Panc1 (cell line): ENCODE measurements at regions not wholly inside any gene's neighbourhood (a gene's known extent, or its start where the extent isn't known, plus 50 kb on each side); places are given as distances from the start of the nearest gene placed in this dataset.
"Not testable (repeated sequence)": the region's sequence is repeated elsewhere in the genome, so short reads cannot be mapped to it uniquely, and the experiment has no call there.

Source experiments
- ATAC-seq: fragments of 200-7000 bp; cut with Tn5 transposase; 2 replicates; pipeline ENCODE4 v1.9.1; 2020; ENCODE audit warnings: mild to moderate bottlenecking, moderate library complexity
- BruUV-seq: library from RNA; stranded (reverse); fragments of 400-500 nt; replicated peaks from 2 replicates; lab custom pipeline; 2021; lab: Mats Ljungman, UMichigan
- CTCF ChIA-PET: fragments of 300-600 bp; sonication (Branson Sonifier 250); formaldehyde crosslinking; loops from one replicate; lab custom pipeline; 2022; ENCODE audit warnings: antibody characterized with exemption; lab: Charles Lee
- POLR2A ChIA-PET: fragments of 300-600 bp; sonication (Branson Sonifier 250); formaldehyde crosslinking; loops from one replicate; lab custom pipeline; 2022; ENCODE audit warnings: antibody characterized with exemption; lab: Charles Lee
- DNase-seq: peaks from one replicate; pipeline ENCODE4 v3.0.0-alpha.2; 2010; ENCODE audit warnings: low read depth, low spot score
- H3K27ac ChIP-seq: 2 replicates; pipeline ENCODE4 v1.5.1; 2011; ENCODE audit warnings: mild to moderate bottlenecking, low read length, inconsistent platforms
- H3K27me3 ChIP-seq: fragments of 200-500 bp; sonication (Bioruptor generic); 2 replicates; pipeline ENCODE4 v1.6.0; 2014; ENCODE audit warnings: low read length, inconsistent platforms; ENCODE audit not compliant: control insufficient read depth, insufficient read depth
- H3K36me3 ChIP-seq: fragments of 200-500 bp; sonication (Bioruptor generic); 2 replicates; pipeline ENCODE4 v1.5.1; 2014; ENCODE audit warnings: inconsistent platforms, mild to moderate bottlenecking, low read length, moderate library complexity; ENCODE audit not compliant: control insufficient read depth, insufficient read depth
- H3K4me1 ChIP-seq: 2 replicates; pipeline ENCODE4 v1.5.1; 2011; ENCODE audit warnings: inconsistent platforms, mild to moderate bottlenecking, low read length, moderate library complexity; ENCODE audit not compliant: control insufficient read depth, insufficient read depth
- H3K4me3 ChIP-seq, 2 experiments: 2 replicates each; pipeline ENCODE4 v1.5.1; 2011 to 2012; ENCODE audit warnings: low read depth in 2 of 2, low read length in 2 of 2, mild to moderate bottlenecking in 2 of 2, inconsistent platforms in 1 of 2, moderate library complexity in 1 of 2
- H3K9me3 ChIP-seq: fragments of 200-500 bp; sonication (Bioruptor generic); 2 replicates; pipeline ENCODE4 v1.5.1; 2014; ENCODE audit warnings: low read depth, mild to moderate bottlenecking, inconsistent platforms, low read length, moderate library complexity; ENCODE audit not compliant: control insufficient read depth, insufficient read depth
- POLR2AphosphoS5 ChIP-seq: IDR thresholded peaks from 2 replicates; pipeline ENCODE4 v1.6.1; 2012; ENCODE audit warnings: mild to moderate bottlenecking, low read depth, low read length, moderate library complexity
- SIN3A ChIP-seq: IDR thresholded peaks from 2 replicates; pipeline ENCODE4 v1.6.1; 2012; ENCODE audit warnings: low read depth, mild to moderate bottlenecking, low read length, moderate library complexity, borderline replicate concordance; ENCODE audit not compliant: insufficient read depth
- TCF7L2 ChIP-seq: IDR thresholded peaks from 2 replicates; pipeline ENCODE4 v1.6.1; 2011; ENCODE audit warnings: mild to moderate bottlenecking, low read depth, low read length, inconsistent platforms
- in situ Hi-C: cut with HindIII; loops from 2 replicates; pipeline ENCODE4 v1.10.0; 2016; ENCODE audit warnings: low sequenced_read_pairs, low pct_unique_long_range_greater_than_20kb
- intact Hi-C: fragments of 100-400 bp; cut with micrococcal nuclease; formaldehyde crosslinking; loops from one replicate; pipeline ENCODE4 v1.10.0; 2022; ENCODE audit not compliant: unreplicated experiment
- TF ChIP-seq, protein P1 (sequence below): fragments of 450-650 bp; IDR thresholded peaks from 2 replicates; pipeline ENCODE4 v1.5.1; 2017; ENCODE audit warnings: mild to moderate bottlenecking
- TF ChIP-seq, protein P2 (sequence below), 2 experiments: IDR thresholded peaks; 2 replicates each; pipeline ENCODE4 v1.6.1; 2011 to 2012; ENCODE audit warnings: low read depth in 2 of 2, control low read depth in 1 of 2, low read length in 1 of 2, mild to moderate bottlenecking in 1 of 2, moderate library complexity in 1 of 2; ENCODE audit not compliant: insufficient read depth in 1 of 2

DNA sequence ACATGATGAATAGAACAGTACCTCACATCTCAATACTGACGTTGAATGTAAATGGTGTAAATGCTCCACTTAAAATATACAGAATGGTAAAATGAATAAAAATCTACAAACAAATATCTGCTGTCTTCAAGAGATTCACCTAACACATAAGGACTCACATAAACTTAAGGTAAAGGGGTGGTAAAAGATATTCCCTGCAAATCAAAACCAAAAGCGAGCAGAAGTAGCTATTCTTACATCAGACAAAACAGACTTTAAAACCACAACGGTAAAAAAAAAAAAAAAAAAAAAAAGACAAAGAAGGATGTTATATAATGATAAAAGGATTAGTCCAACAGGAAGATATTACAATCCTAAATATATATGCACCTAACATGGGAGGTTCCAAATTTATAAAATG is 214.0 kb upstream of the MAST4 start:
- ChIA-PET POLR2A (interaction anchor here (0.6 kb wide), 1 partner anchor 1105 kb away, joined by 15 read pairs; no protein-coding TSS in a partner anchor), CTCF (no interaction called here)
- TF ChIP-seq TCF7L2: no peak
- TF ChIP-seq, protein P1, sequence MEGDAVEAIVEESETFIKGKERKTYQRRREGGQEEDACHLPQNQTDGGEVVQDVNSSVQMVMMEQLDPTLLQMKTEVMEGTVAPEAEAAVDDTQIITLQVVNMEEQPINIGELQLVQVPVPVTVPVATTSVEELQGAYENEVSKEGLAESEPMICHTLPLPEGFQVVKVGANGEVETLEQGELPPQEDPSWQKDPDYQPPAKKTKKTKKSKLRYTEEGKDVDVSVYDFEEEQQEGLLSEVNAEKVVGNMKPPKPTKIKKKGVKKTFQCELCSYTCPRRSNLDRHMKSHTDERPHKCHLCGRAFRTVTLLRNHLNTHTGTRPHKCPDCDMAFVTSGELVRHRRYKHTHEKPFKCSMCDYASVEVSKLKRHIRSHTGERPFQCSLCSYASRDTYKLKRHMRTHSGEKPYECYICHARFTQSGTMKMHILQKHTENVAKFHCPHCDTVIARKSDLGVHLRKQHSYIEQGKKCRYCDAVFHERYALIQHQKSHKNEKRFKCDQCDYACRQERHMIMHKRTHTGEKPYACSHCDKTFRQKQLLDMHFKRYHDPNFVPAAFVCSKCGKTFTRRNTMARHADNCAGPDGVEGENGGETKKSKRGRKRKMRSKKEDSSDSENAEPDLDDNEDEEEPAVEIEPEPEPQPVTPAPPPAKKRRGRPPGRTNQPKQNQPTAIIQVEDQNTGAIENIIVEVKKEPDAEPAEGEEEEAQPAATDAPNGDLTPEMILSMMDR: no peak
- BruUV-seq: no TSS peak
- DNase-seq (no peak), ATAC-seq (no peak)
- H3K27ac ChIP-seq: no peak overlapping the region
- H3K27me3 ChIP-seq: no peaks in the 10 kb centered on the region
- no peaks in the 10 kb centered on the region for H3K36me3 ChIP-seq
- no peaks in the 10 kb centered on the region for H3K9me3 ChIP-seq
- intact Hi-C loops (no loop called here), in situ Hi-C loops (no loop called here)
- H3K4me3 ChIP-seq: no peak overlapping the region
- H3K4me1 ChIP-seq: no peaks in the 10 kb centered on the region

DNA sequence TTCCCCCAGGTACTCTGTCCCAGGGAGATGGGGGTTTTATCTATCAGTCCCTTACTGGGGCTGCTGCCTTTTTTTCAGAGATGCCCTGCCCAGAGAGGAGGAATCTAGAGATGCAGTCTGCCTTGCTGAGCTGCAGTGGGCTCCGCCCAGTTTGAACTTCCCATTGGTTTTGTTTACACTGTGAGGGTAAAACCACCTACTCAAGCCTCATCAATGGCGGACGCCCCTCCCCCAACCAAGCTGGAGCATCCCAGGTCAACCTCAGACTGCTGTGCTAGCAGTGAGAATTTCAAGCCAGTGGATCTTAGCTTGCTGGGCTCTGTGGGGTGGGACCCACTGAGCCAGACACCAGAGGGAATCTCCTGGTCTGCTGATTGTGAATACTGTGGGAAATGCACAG is 191.0 kb upstream of the MAST4 start:
- H3K4me1 ChIP-seq, in situ Hi-C loops, H3K36me3 ChIP-seq, ATAC-seq, H3K27ac ChIP-seq, H3K27me3 ChIP-seq, intact Hi-C loops, DNase-seq, H3K4me3 ChIP-seq, CTCF ChIA-PET, H3K9me3 ChIP-seq, BruUV-seq, POLR2A ChIA-PET: not testable (repeated sequence)

DNA sequence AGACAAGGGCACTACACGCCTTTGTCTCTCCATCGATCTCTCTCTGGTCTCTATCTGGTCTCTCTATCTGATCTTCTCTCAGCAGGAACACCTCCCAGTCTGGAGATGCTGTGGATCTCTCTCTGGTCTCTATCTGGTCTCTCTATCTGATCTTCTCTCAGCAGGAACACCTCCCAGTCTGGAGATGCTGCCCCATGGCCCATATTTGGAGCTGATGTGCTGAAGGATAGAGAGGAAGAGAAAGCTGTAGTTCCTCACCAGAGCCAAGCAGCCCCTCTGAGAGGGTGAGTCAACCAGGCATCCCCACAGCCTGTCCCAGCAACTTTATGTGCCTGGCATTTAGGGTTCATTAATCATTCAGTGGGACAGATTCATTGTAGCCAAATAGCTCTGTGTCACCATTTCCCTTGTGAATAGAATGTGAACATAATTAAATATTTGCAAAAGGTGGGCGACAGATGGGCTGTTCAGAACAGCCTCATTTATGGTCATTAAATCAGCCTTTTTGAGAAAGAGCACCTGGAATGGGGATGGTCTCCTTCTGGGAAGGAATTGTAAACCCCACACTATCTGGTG is 189.3 kb upstream of the MAST4 start:
- BruUV-seq: no TSS peak
- intact Hi-C loops: no loop called here
- no peak for DNase-seq
- in situ Hi-C loops: no loop called here
- H3K9me3 ChIP-seq: no peaks in the 10 kb centered on the region
- no peak for TF ChIP-seq TCF7L2
- no peak for TF ChIP-seq SIN3A
- TF ChIP-seq, protein P1: no peak
- TF ChIP-seq POLR2AphosphoS5: no peak
- TF ChIP-seq, protein P2, sequence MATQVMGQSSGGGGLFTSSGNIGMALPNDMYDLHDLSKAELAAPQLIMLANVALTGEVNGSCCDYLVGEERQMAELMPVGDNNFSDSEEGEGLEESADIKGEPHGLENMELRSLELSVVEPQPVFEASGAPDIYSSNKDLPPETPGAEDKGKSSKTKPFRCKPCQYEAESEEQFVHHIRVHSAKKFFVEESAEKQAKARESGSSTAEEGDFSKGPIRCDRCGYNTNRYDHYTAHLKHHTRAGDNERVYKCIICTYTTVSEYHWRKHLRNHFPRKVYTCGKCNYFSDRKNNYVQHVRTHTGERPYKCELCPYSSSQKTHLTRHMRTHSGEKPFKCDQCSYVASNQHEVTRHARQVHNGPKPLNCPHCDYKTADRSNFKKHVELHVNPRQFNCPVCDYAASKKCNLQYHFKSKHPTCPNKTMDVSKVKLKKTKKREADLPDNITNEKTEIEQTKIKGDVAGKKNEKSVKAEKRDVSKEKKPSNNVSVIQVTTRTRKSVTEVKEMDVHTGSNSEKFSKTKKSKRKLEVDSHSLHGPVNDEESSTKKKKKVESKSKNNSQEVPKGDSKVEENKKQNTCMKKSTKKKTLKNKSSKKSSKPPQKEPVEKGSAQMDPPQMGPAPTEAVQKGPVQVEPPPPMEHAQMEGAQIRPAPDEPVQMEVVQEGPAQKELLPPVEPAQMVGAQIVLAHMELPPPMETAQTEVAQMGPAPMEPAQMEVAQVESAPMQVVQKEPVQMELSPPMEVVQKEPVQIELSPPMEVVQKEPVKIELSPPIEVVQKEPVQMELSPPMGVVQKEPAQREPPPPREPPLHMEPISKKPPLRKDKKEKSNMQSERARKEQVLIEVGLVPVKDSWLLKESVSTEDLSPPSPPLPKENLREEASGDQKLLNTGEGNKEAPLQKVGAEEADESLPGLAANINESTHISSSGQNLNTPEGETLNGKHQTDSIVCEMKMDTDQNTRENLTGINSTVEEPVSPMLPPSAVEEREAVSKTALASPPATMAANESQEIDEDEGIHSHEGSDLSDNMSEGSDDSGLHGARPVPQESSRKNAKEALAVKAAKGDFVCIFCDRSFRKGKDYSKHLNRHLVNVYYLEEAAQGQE (IDR thresholded peaks at IDR 0.05; ENCODE audit: insufficient read depth in 1 of 2, low read depth in 2 of 2, low read length in 1 of 2): no peak
- H3K27me3 ChIP-seq: no peaks in the 10 kb centered on the region
- H3K4me1 ChIP-seq: no peaks in the 10 kb centered on the region
- H3K4me3 ChIP-seq: no peak overlapping the region
- H3K27ac ChIP-seq: no peak overlapping the region
- no peak for ATAC-seq
- ChIA-PET POLR2A (no interaction called here), CTCF (no interaction called here)
- no peaks in the 10 kb centered on the region for H3K36me3 ChIP-seq
